Sigmoid colon (tissue), 4 donors: ENCODE measurements at regions not wholly inside any gene's neighbourhood (a gene's known extent, or its start where the extent isn't known, plus 50 kb on each side); places are given as distances from the start of the nearest gene placed in this dataset.

Source experiments
- CTCF ChIP-seq, 4 experiments: fragments of 450-650 bp in 3 of 4; fragments of 200-600 bp in 1 of 4; IDR thresholded peaks; one replicate each; pipeline ENCODE4 v1.5.1; 2016 to 2019; ENCODE audit warnings: antibody characterized with exemption in 4 of 4, mild to moderate bottlenecking in 3 of 4, moderate library complexity in 2 of 4
- EP300 ChIP-seq, 4 donors: sonication (generic); formaldehyde crosslinking; IDR thresholded peaks; one replicate each; pipeline ENCODE4 v1.6.1; 2017; ENCODE audit warnings: antibody characterized with exemption in 4 of 4
- POLR2A ChIP-seq, 2 donors: fragments of 450-650 bp; IDR thresholded peaks; one replicate each; pipeline ENCODE4 v1.6.1; 2016; ENCODE audit warnings: antibody characterized with exemption in 2 of 2, mild to moderate bottlenecking in 2 of 2, moderate library complexity in 2 of 2
- POLR2AphosphoS5 ChIP-seq, 4 donors: sonication (generic); formaldehyde crosslinking; IDR thresholded peaks; one replicate each; pipeline ENCODE4 v1.6.1; 2017; ENCODE audit warnings: antibody characterized with exemption in 4 of 4

- no peak for TF ChIP-seq CTCF (IDR thresholded peaks at IDR 0.05)
- no peak for TF ChIP-seq POLR2A (IDR thresholded peaks at IDR 0.05)
- no peak for TF ChIP-seq POLR2AphosphoS5 (IDR thresholded peaks at IDR 0.05)
- TF ChIP-seq EP300 (IDR thresholded peaks at IDR 0.05): no peak
Measured at GRCh38 chr17:71547904-71548303, 572.9 kb upstream of the SOX9 start.
